Activated CD4-positive, alpha-beta T cell treated with anti-CD3 and anti-CD28 coated beads, Interleukin-2, amount 10 ng/mL, durations not matched to agents 24 days and 14 days (primary cell): ENCODE measurements at regions not wholly inside any gene's neighbourhood (a gene's known extent, or its start where the extent isn't known, plus 50 kb on each side); places are given as distances from the start of the nearest gene placed in this dataset.
"Not testable (repeated sequence)": the region's sequence is repeated elsewhere in the genome, so short reads cannot be mapped to it uniquely, and the experiment has no call there.

Source experiments
- DNase-seq: peaks from one replicate; pipeline ENCODE4 v3.0.0; 2022
- H3K27ac Mint-ChIP-seq: one replicate; pipeline ENCODE4 v1.8.0; 2022; ENCODE audit warnings: mild to moderate bottlenecking, mixed read lengths
- H3K27me3 Mint-ChIP-seq: one replicate; pipeline ENCODE4 v1.8.0; 2022; ENCODE audit warnings: mixed read lengths
- H3K36me3 Mint-ChIP-seq: one replicate; pipeline ENCODE4 v1.8.0; 2022; ENCODE audit warnings: low read depth, mild to moderate bottlenecking, mixed read lengths
- H3K4me1 Mint-ChIP-seq: one replicate; pipeline ENCODE4 v1.8.0; 2021; ENCODE audit warnings: mixed read lengths
- H3K4me3 Mint-ChIP-seq: one replicate; pipeline ENCODE4 v1.8.0; 2022; ENCODE audit warnings: mild to moderate bottlenecking, moderate library complexity, mixed read lengths
- H3K9me3 Mint-ChIP-seq: one replicate; pipeline ENCODE4 v1.8.0; 2021; ENCODE audit warnings: mixed read lengths
- intact Hi-C: fragments of 100-400 bp; cut with micrococcal nuclease; formaldehyde crosslinking; loops from one replicate; pipeline ENCODE4 v1.15.1; 2023

- intact Hi-C loops: no loop called here
- Mint-ChIP-seq H3K4me3 (no peak overlapping the region), H3K27me3 (no peaks in the 10 kb centered on the region)
Measured at GRCh38 chr15:95149771-95150170, 918.4 kb downstream of the MCTP2 start.

GRCh38 chr15:95150466-95150865 lies 919.1 kb downstream of the MCTP2 start:
- Mint-ChIP-seq H3K27me3 (no peaks in the 10 kb centered on the region), H3K9me3 (peaks cover 7% of the 10 kb centered on the region), H3K27ac (no peak overlapping the region), H3K36me3 (no peaks in the 10 kb centered on the region), H3K4me1 (no peaks in the 10 kb centered on the region), H3K4me3 (no peak overlapping the region)
- no peak for DNase-seq
- intact Hi-C loops: no loop called here

More at GRCh38 chr15:95149771-95150170, 918.4 kb downstream of the MCTP2 start:
- H3K9me3 Mint-ChIP-seq: peaks cover 7% of the 10 kb centered on the region
- no peak overlapping the region for H3K27ac Mint-ChIP-seq
- DNase-seq: no peak
- no peaks in the 10 kb centered on the region for H3K4me1 Mint-ChIP-seq
- no peaks in the 10 kb centered on the region for H3K36me3 Mint-ChIP-seq

- Mint-ChIP-seq H3K36me3 (no peaks in the 10 kb centered on the region), H3K27me3 (no peaks in the 10 kb centered on the region), H3K4me1 (no peaks in the 10 kb centered on the region), H3K27ac (no peak overlapping the region), H3K9me3 (peaks cover 7% of the 10 kb centered on the region), H3K4me3 (no peak overlapping the region)
- no peak for DNase-seq
- intact Hi-C loops: no loop called here
Measured at GRCh38 chr15:95152741-95153140, 921.4 kb downstream of the MCTP2 start.

GRCh38 chr15:95153201-95153600 lies 921.8 kb downstream of the MCTP2 start:
- H3K4me1 Mint-ChIP-seq, H3K27me3 Mint-ChIP-seq, H3K27ac Mint-ChIP-seq, H3K9me3 Mint-ChIP-seq, DNase-seq, H3K36me3 Mint-ChIP-seq, H3K4me3 Mint-ChIP-seq, intact Hi-C loops: not testable (repeated sequence)

DNA sequence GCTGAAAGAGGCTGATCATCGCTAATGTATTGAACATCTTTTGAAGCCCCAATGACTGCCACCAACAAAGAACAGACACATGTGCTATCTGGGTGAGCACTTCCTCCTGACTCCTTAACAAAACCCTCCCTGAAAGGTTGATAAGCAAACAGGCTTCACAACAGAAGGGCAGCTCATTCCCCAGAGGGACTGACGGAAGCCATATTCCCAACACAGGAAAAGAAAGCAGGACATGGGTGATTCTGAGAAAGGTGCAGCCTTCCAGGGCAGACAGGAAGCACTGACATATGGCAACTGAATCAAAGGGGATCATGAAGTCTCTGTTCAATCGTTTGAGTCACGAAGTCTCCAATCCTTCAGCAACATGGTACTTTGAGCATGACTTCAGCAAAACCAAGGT lies 929.0 kb downstream of the MCTP2 start:
- Mint-ChIP-seq H3K9me3 (no peaks in the 10 kb centered on the region), H3K27ac (no peak overlapping the region), H3K27me3 (no peaks in the 10 kb centered on the region), H3K4me1 (no peaks in the 10 kb centered on the region), H3K36me3 (no peaks in the 10 kb centered on the region), H3K4me3 (no peak overlapping the region)
- no peak for DNase-seq
- intact Hi-C loops: no loop called here

DNA sequence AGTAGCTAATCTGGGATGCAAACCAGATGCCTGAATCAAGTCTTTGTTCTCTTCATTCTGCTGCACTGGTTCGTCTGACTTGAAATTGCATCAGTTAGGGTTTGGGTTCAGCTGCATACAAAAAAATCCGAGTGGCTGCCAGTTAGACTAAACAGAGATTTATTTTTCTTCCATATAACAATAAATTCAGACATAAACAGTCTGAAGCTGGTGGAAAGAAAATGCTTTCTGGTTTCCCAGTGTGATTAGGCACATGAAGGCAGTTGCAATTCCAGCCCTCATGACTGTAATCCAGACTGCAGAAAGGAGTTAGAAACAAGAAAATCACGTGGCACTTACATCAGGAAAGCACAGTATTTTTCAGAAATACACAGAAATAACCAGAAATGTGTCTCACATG lies 930.7 kb downstream of the MCTP2 start:
- no peaks in the 10 kb centered on the region for H3K36me3 Mint-ChIP-seq

DNA sequence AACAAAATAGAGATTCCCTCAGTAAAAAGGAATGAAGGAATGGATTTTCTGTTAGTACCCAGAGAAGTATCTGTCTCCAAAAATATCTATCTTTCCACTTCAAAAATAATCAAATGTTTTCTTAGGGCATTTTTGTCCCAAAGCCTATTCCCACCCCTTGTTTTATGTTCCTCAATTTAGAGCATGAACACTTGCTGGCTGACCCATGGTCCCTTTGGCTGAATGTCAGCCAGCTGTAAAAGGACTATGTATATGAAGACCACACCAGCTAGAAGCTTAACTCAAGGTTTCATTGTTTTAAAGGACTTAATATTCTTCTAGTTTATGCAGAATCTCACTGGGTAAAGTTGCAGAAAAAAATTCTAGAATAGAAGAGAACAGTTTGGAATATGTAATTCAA lies 931.2 kb downstream of the MCTP2 start:
- Mint-ChIP-seq H3K36me3 (no peaks in the 10 kb centered on the region), H3K4me1 (no peaks in the 10 kb centered on the region), H3K9me3 (no peaks in the 10 kb centered on the region), H3K4me3 (no peak overlapping the region), H3K27me3 (no peaks in the 10 kb centered on the region), H3K27ac (no peak overlapping the region)
- DNase-seq: no peak
- intact Hi-C loops: no loop called here

More for the DNA sequence above, 930.7 kb downstream of the MCTP2 start:
- Mint-ChIP-seq H3K27ac (no peak overlapping the region), H3K4me1 (no peaks in the 10 kb centered on the region), H3K9me3 (no peaks in the 10 kb centered on the region), H3K27me3 (no peaks in the 10 kb centered on the region), H3K4me3 (no peak overlapping the region)
- intact Hi-C loops: no loop called here
- DNase-seq: no peak

GRCh38 chr15:95162967-95163531 lies 931.7 kb downstream of the MCTP2 start:
- Mint-ChIP-seq H3K9me3 (no peaks in the 10 kb centered on the region), H3K27ac (no peak overlapping the region), H3K27me3 (no peaks in the 10 kb centered on the region), H3K4me3 (no peak overlapping the region), H3K36me3 (no peaks in the 10 kb centered on the region), H3K4me1 (no peaks in the 10 kb centered on the region)
- DNase-seq: no peak
- intact Hi-C loops: no loop called here

- intact Hi-C loops: no loop called here
- no peaks in the 10 kb centered on the region for H3K36me3 Mint-ChIP-seq
- DNase-seq: no peak
Measured at GRCh38 chr15:95168152-95168551, 936.8 kb downstream of the MCTP2 start.

GRCh38 chr15:95168951-95169431 lies 937.6 kb downstream of the MCTP2 start:
- H3K4me1 Mint-ChIP-seq: no peaks in the 10 kb centered on the region
- peaks cover 4% of the 10 kb centered on the region for H3K27me3 Mint-ChIP-seq
- DNase-seq: no peak
- H3K9me3 Mint-ChIP-seq: no peaks in the 10 kb centered on the region
- no peaks in the 10 kb centered on the region for H3K36me3 Mint-ChIP-seq
- H3K4me3 Mint-ChIP-seq: no peak overlapping the region
- intact Hi-C loops: no loop called here
- no peak overlapping the region for H3K27ac Mint-ChIP-seq

More at GRCh38 chr15:95168152-95168551, 936.8 kb downstream of the MCTP2 start:
- Mint-ChIP-seq H3K4me1 (no peaks in the 10 kb centered on the region), H3K27ac (no peak overlapping the region), H3K9me3 (no peaks in the 10 kb centered on the region), H3K4me3 (no peak overlapping the region), H3K27me3 (peaks cover 4% of the 10 kb centered on the region)

DNA sequence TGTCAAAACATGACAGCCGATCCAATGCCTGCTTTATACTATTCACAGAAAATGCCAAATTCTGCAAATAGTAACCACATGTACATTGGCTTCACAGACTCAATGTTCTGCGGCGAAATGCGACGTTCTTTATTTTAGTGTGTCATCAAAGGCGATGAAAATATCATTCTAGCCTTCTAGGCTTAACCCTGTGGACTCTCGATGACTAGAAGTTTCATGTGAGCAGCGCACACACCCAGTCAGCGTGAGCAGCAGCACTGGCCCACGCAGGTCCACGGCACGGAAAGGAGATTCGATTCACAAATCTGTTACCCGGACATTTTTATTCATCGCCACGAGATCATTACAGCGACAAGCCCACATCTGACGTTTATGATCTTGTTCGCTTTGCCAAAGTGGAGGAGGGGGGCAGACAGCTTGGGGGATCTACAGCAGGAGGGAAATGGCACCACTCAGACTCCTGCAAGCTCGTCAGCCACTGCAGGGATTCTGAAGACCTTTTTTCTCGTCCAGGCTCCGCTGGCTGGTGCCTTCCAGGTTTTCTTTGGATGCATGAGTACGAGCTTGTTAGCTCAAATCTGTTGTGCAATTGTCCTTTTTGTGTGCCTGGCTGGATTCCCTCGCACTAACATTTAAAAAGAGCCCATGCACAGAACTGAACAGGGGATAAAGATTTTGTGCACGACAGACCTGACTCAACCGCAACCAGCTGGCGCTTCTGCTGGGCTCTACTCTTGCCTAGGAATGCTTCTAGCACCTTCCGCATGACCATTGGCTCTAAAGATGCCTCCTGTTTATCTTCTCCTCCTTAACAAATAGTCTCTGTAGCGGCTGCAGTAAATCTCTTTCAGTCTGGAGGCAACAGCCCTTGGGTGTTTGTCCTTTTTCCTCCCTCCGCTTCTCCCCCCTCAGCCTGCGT lies 938.4 kb downstream of the MCTP2 start:
- no peaks in the 10 kb centered on the region for H3K36me3 Mint-ChIP-seq
- H3K27me3 Mint-ChIP-seq: peaks cover 4% of the 10 kb centered on the region
- no peaks in the 10 kb centered on the region for H3K9me3 Mint-ChIP-seq
- DNase-seq: no peak
- no peaks in the 10 kb centered on the region for H3K4me1 Mint-ChIP-seq
- no peak overlapping the region for H3K27ac Mint-ChIP-seq
- H3K4me3 Mint-ChIP-seq: no peak overlapping the region
- intact Hi-C loops: no loop called here

- Mint-ChIP-seq H3K36me3 (no peaks in the 10 kb centered on the region), H3K27ac (no peak overlapping the region), H3K4me3 (no peak overlapping the region), H3K4me1 (no peaks in the 10 kb centered on the region), H3K27me3 (peaks cover 4% of the 10 kb centered on the region), H3K9me3 (no peaks in the 10 kb centered on the region)
- no peak for DNase-seq
- intact Hi-C loops: no loop called here
Measured at GRCh38 chr15:95170561-95171380, 939.4 kb downstream of the MCTP2 start.

GRCh38 chr15:95171564-95171963 lies 940.2 kb downstream of the MCTP2 start:
- H3K36me3 Mint-ChIP-seq: no peaks in the 10 kb centered on the region
- no peak overlapping the region for H3K27ac Mint-ChIP-seq
- H3K4me3 Mint-ChIP-seq: no peak overlapping the region
- H3K4me1 Mint-ChIP-seq: no peaks in the 10 kb centered on the region
- intact Hi-C loops: no loop called here
- DNase-seq: no peak
- no peaks in the 10 kb centered on the region for H3K9me3 Mint-ChIP-seq
- peaks cover 4% of the 10 kb centered on the region for H3K27me3 Mint-ChIP-seq
